Naive thymus-derived CD8-positive, alpha-beta T cell (primary cell): ENCODE measurements at regions not wholly inside any gene's neighbourhood (a gene's known extent, or its start where the extent isn't known, plus 50 kb on each side); places are given as distances from the start of the nearest gene placed in this dataset.
A peak's percentile ranks its signal among the peaks of the same experiment; 100 is the strongest.

ENCODE experiments used
- ATAC-seq, 2 donors: fragments of 150-1000 bp; cut with Tn5 transposase in 1 of 2; sonication (Bioruptor Pico), chemical (Tn5 transposase) in 1 of 2; 1 replicate in 1 of 2; 2 replicates in 1 of 2; pipeline ENCODE4 v1.10.0; 2021; ENCODE audit warnings: mild to moderate bottlenecking in 2 of 2, moderate library complexity in 2 of 2
- POLR2A ChIA-PET: fragments of 350-600 bp; sonication (Branson Sonifier 250); formaldehyde crosslinking; loops from one replicate; lab custom pipeline; 2021; ENCODE audit warnings: antibody characterized with exemption; lab: Charles Lee
- DNase-seq, 10 donors: peaks; one replicate each; pipeline versions ENCODE4 v3.0.0 to v3.0.0-alpha.2; 2020 to 2022
- H3K27ac Mint-ChIP-seq, 10 donors: one replicate each; pipeline ENCODE4 v1.8.0; 2020 to 2022; ENCODE audit warnings: mild to moderate bottlenecking in 10 of 10, mixed read lengths in 10 of 10, moderate library complexity in 4 of 10, inconsistent platforms in 1 of 10
- H3K27me3 Mint-ChIP-seq, 5 donors: one replicate each; pipeline ENCODE4 v1.8.0; 2021 to 2022; ENCODE audit warnings: mixed read lengths in 5 of 5
- H3K36me3 Mint-ChIP-seq, 3 donors: one replicate each; pipeline ENCODE4 v1.8.0; 2020 to 2022; ENCODE audit warnings: mixed read lengths in 3 of 3, mild to moderate bottlenecking in 2 of 3, inconsistent platforms in 1 of 3
- H3K4me1 Mint-ChIP-seq, 4 donors: one replicate each; pipeline ENCODE4 v1.8.0; 2021 to 2022; ENCODE audit warnings: mixed read lengths in 4 of 4
- H3K4me3 Mint-ChIP-seq, 10 donors: one replicate each; pipeline ENCODE4 v1.8.0; 2020 to 2022; ENCODE audit warnings: mild to moderate bottlenecking in 10 of 10, mixed read lengths in 10 of 10, moderate library complexity in 6 of 10, inconsistent platforms in 1 of 10
- H3K9me3 Mint-ChIP-seq, 9 donors: one replicate each; pipeline ENCODE4 v1.8.0; 2020 to 2022; ENCODE audit warnings: mixed read lengths in 9 of 9, mild to moderate bottlenecking in 3 of 9, inconsistent platforms in 1 of 9, moderate library complexity in 1 of 9

GRCh38 chr6:28734443-28734959, 189.3 kb downstream of the TRIM27 start:
- ATAC-seq (no peak), DNase-seq (no peak)
- peaks cover 60 to 99% (median 82%) of the 10 kb centered on the region in 5 donors for H3K27me3 Mint-ChIP-seq
- peak overlapping the region in 1 of 10 donors; percentile 77 for H3K27ac Mint-ChIP-seq
- H3K4me1 Mint-ChIP-seq = peaks cover 2 to 7% (median 6%) of the 10 kb centered on the region in 4 donors
- H3K36me3 Mint-ChIP-seq = peaks cover 15 to 76% (median 29%) of the 10 kb centered on the region in 3 donors
- POLR2A ChIA-PET = no interaction called here
- no peak overlapping the region for H3K4me3 Mint-ChIP-seq
- H3K9me3 Mint-ChIP-seq = peaks cover 9 to 81% (median 55%) of the 10 kb centered on the region in 9 donors

- Mint-ChIP-seq H3K4me3 (no peak overlapping the region), H3K4me1 (peaks cover 2 to 7% (median 3%) of the 10 kb centered on the region in 4 donors), H3K27me3 (peaks cover 57 to 87% (median 70%) of the 10 kb centered on the region in 5 donors), H3K27ac (peak overlapping the region in 1 of 10 donors; percentile 73), H3K9me3 (peaks cover 9 to 69% (median 44%) of the 10 kb centered on the region in 9 donors), H3K36me3 (peaks cover 15 to 64% (median 27%) of the 10 kb centered on the region in 3 donors)
- DNase-seq (no peak), ATAC-seq (no peak)
- POLR2A ChIA-PET = no interaction called here
Measured at GRCh38 chr6:28736121-28736520, 187.7 kb downstream of the TRIM27 start.

- H3K36me3 Mint-ChIP-seq = peaks cover 13 to 57% (median 30%) of the 10 kb centered on the region in 3 donors
- peaks cover 2 to 7% (median 4%) of the 10 kb centered on the region in 4 donors for H3K4me1 Mint-ChIP-seq
- POLR2A ChIA-PET = no interaction called here
- H3K27ac Mint-ChIP-seq = peak overlapping the region in 3 of 10 donors; percentile 2 to 87 (median 45)
- no peak for DNase-seq
- H3K9me3 Mint-ChIP-seq = peaks cover 9 to 67% (median 44%) of the 10 kb centered on the region in 9 donors
- peaks cover 54 to 81% (median 69%) of the 10 kb centered on the region in 5 donors for H3K27me3 Mint-ChIP-seq
- ATAC-seq = no peak
- peak overlapping the region in 2 of 10 donors; percentile 1 to 32 for H3K4me3 Mint-ChIP-seq
Measured at GRCh38 chr6:28737750-28738395, 185.9 kb downstream of the TRIM27 start.

- ATAC-seq (no peak), DNase-seq (no peak)
- H3K36me3 Mint-ChIP-seq = peaks cover 13 to 56% (median 26%) of the 10 kb centered on the region in 3 donors
- H3K4me1 Mint-ChIP-seq = peaks cover 2 to 7% (median 4%) of the 10 kb centered on the region in 4 donors
- peak overlapping the region in 3 of 10 donors; percentile 2 to 87 (median 45) for H3K27ac Mint-ChIP-seq
- H3K9me3 Mint-ChIP-seq = peaks cover 6 to 64% (median 45%) of the 10 kb centered on the region in 9 donors
- H3K4me3 Mint-ChIP-seq = peak overlapping the region in 4 of 10 donors; percentile 1 to 64 (median 28)
- POLR2A ChIA-PET = no interaction called here
- H3K27me3 Mint-ChIP-seq = peaks cover 52 to 81% (median 68%) of the 10 kb centered on the region in 5 donors
Measured at GRCh38 chr6:28738396-28738765, 185.4 kb downstream of the TRIM27 start.

- H3K9me3 Mint-ChIP-seq = peaks cover 3 to 54% (median 40%) of the 10 kb centered on the region in 9 donors
- H3K27ac Mint-ChIP-seq = no peak overlapping the region
- no peak for ATAC-seq
- H3K27me3 Mint-ChIP-seq = peaks cover 55 to 77% (median 62%) of the 10 kb centered on the region in 5 donors
- POLR2A ChIA-PET = no interaction called here
- no peak for DNase-seq
- H3K4me1 Mint-ChIP-seq = peaks cover 2 to 7% (median 2%) of the 10 kb centered on the region in 4 donors
- H3K4me3 Mint-ChIP-seq = no peak overlapping the region
- H3K36me3 Mint-ChIP-seq = peaks cover 8 to 36% (median 16%) of the 10 kb centered on the region in 3 donors
Measured at GRCh38 chr6:28741363-28741762, 182.4 kb downstream of the TRIM27 start.

GRCh38 chr6:28742668-28743270, 181.0 kb downstream of the TRIM27 start:
- Mint-ChIP-seq H3K4me1 (peaks cover 2 to 7% (median 2%) of the 10 kb centered on the region in 4 donors), H3K9me3 (peaks cover 11 to 54% (median 40%) of the 10 kb centered on the region in 9 donors), H3K27me3 (peaks cover 54 to 77% (median 63%) of the 10 kb centered on the region in 5 donors), H3K4me3 (peak overlapping the region in 1 of 10 donors; percentile 7), H3K36me3 (peaks cover 7 to 31% (median 7%) of the 10 kb centered on the region in 3 donors), H3K27ac (no peak overlapping the region)
- ATAC-seq (no peak), DNase-seq (no peak)
- POLR2A ChIA-PET = interaction anchor here (0.7 kb wide), 1 partner anchor 205 kb away, joined by 4 read pairs; no protein-coding TSS in a partner anchor

GRCh38 chr6:28743271-28743789, 180.5 kb downstream of the TRIM27 start:
- POLR2A ChIA-PET = interaction anchor here (0.6 kb wide), 1 partner anchor 54 kb away, joined by 6 read pairs; no protein-coding TSS in a partner anchor
- Mint-ChIP-seq H3K4me1 (peaks cover 0 to 2% (median 2%) of the 10 kb centered on the region in 4 donors), H3K4me3 (no peak overlapping the region), H3K27ac (no peak overlapping the region), H3K9me3 (peaks cover 9 to 54% (median 35%) of the 10 kb centered on the region in 9 donors), H3K27me3 (peaks cover 51 to 77% (median 60%) of the 10 kb centered on the region in 5 donors), H3K36me3 (peaks cover 4 to 29% (median 7%) of the 10 kb centered on the region in 3 donors)
- ATAC-seq (no peak), DNase-seq (no peak)

- Mint-ChIP-seq H3K9me3 (peaks cover 16 to 70% (median 42%) of the 10 kb centered on the region in 9 donors), H3K4me3 (no peak overlapping the region), H3K27me3 (peaks cover 46 to 86% (median 65%) of the 10 kb centered on the region in 5 donors), H3K36me3 (peaks cover 7 to 43% (median 13%) of the 10 kb centered on the region in 3 donors), H3K27ac (no peak overlapping the region), H3K4me1 (no peaks in the 10 kb centered on the region)
- ATAC-seq = no peak
- DNase-seq = no peak
- POLR2A ChIA-PET = no interaction called here
Measured at GRCh38 chr6:28747083-28747630, 176.6 kb downstream of the TRIM27 start.

- H3K27me3 Mint-ChIP-seq = peaks cover 47 to 87% (median 69%) of the 10 kb centered on the region in 5 donors
- POLR2A ChIA-PET = no interaction called here
- ATAC-seq = no peak
- peaks cover 16 to 69% (median 42%) of the 10 kb centered on the region in 9 donors for H3K9me3 Mint-ChIP-seq
- no peak overlapping the region for H3K27ac Mint-ChIP-seq
- H3K4me1 Mint-ChIP-seq = no peaks in the 10 kb centered on the region
- DNase-seq = no peak
- H3K36me3 Mint-ChIP-seq = peaks cover 7 to 43% (median 13%) of the 10 kb centered on the region in 3 donors
- H3K4me3 Mint-ChIP-seq = no peak overlapping the region
Measured at GRCh38 chr6:28747631-28748157, 176.1 kb downstream of the TRIM27 start.

- peaks cover 16 to 64% (median 41%) of the 10 kb centered on the region in 9 donors for H3K9me3 Mint-ChIP-seq
- H3K27ac Mint-ChIP-seq = no peak overlapping the region
- peaks cover 47 to 82% (median 67%) of the 10 kb centered on the region in 5 donors for H3K27me3 Mint-ChIP-seq
- H3K4me3 Mint-ChIP-seq = no peak overlapping the region
- ATAC-seq (no peak), DNase-seq (no peak)
- POLR2A ChIA-PET = no interaction called here
- H3K36me3 Mint-ChIP-seq = peaks cover 7 to 41% (median 13%) of the 10 kb centered on the region in 3 donors
- H3K4me1 Mint-ChIP-seq = no peaks in the 10 kb centered on the region
Measured at GRCh38 chr6:28748192-28748591, 175.6 kb downstream of the TRIM27 start.

- Mint-ChIP-seq H3K27me3 (peaks cover 43 to 82% (median 58%) of the 10 kb centered on the region in 5 donors), H3K4me3 (no peak overlapping the region), H3K4me1 (no peaks in the 10 kb centered on the region), H3K9me3 (peaks cover 16 to 61% (median 38%) of the 10 kb centered on the region in 9 donors), H3K27ac (no peak overlapping the region), H3K36me3 (peaks cover 7 to 39% (median 13%) of the 10 kb centered on the region in 3 donors)
- POLR2A ChIA-PET = no interaction called here
- no peak for ATAC-seq
- no peak for DNase-seq
Measured at GRCh38 chr6:28750926-28751458, 172.8 kb downstream of the TRIM27 start.

GRCh38 chr6:28751514-28751913, 172.3 kb downstream of the TRIM27 start:
- H3K27me3 Mint-ChIP-seq = peaks cover 38 to 82% (median 53%) of the 10 kb centered on the region in 5 donors
- H3K27ac Mint-ChIP-seq = no peak overlapping the region

More at GRCh38 chr6:28751514-28751913, 172.3 kb downstream of the TRIM27 start:
- POLR2A ChIA-PET = no interaction called here
- Mint-ChIP-seq H3K36me3 (peaks cover 7 to 39% (median 13%) of the 10 kb centered on the region in 3 donors), H3K4me1 (no peaks in the 10 kb centered on the region), H3K9me3 (peaks cover 16 to 58% (median 33%) of the 10 kb centered on the region in 9 donors), H3K4me3 (no peak overlapping the region)
- no peak for DNase-seq
- ATAC-seq = no peak
